Psoas muscle (tissue), 7 donors: ENCODE measurements at regions not wholly inside any gene's neighbourhood (a gene's known extent, or its start where the extent isn't known, plus 50 kb on each side); places are given as distances from the start of the nearest gene placed in this dataset.

Source experiments
- ATAC-seq, 4 donors: fragments of 200-7000 bp; cut with Tn5 transposase; one replicate each; pipeline ENCODE4 v1.9.1; 2020; ENCODE audit warnings: moderate library complexity in 3 of 4, mild to moderate bottlenecking in 2 of 4
- DNase-seq, 2 donors: peaks; one replicate each; pipeline ENCODE4 v3.0.0-alpha.2; 2020
- H3K27ac ChIP-seq: fragments of 200-600 bp; one replicate; pipeline ENCODE4 v1.8.0; 2022
- H3K27me3 ChIP-seq, 3 donors: fragments of 200-600 bp in 1 of 3; one replicate each; pipeline versions ENCODE4 v1.6.1 to v1.8.0; 2013 to 2022; ENCODE audit warnings: low read length in 2 of 3, mild to moderate bottlenecking in 2 of 3, moderate library complexity in 1 of 3; ENCODE audit not compliant: insufficient read depth in 3 of 3
- H3K36me3 ChIP-seq, 2 donors: fragments of 200-600 bp in 1 of 2; one replicate each; pipeline versions ENCODE4 v1.6.1 to v1.8.0; 2013 to 2022; ENCODE audit warnings: low read depth in 1 of 2, mild to moderate bottlenecking in 1 of 2, moderate library complexity in 1 of 2; ENCODE audit not compliant: insufficient read depth in 1 of 2
- H3K4me1 ChIP-seq: fragments of 200-600 bp; one replicate; pipeline ENCODE4 v1.8.0; 2022
- H3K4me3 ChIP-seq: fragments of 200-600 bp; one replicate; pipeline ENCODE4 v1.8.0; 2022; ENCODE audit warnings: mild to moderate bottlenecking
- H3K9me3 ChIP-seq: fragments of 200-600 bp; one replicate; pipeline ENCODE4 v1.8.0; 2022
- CTCF ChIP-seq: fragments of 200-600 bp; IDR thresholded peaks from one replicate; pipeline ENCODE4 v1.8.0; 2022; ENCODE audit warnings: antibody characterized with exemption
- WGBS, 3 donors: extraction: QIAGEN DNeasy Blood & Tissue Kit; methylation state at CpG; one replicate each; pipeline versions ENCODE4 v1.1.6 to v1.1.7; 2013; 5-methylcytosine and 5-hydroxymethylcytosine counted together
- intact Hi-C, 2 donors: fragments of 100-400 bp; cut with DNase I; formaldehyde crosslinking; loops; one replicate each; pipeline versions ENCODE4 v1.11.0 to v1.14.2; 2022
- donor health status: healthy with polysubstance abuse.
- donor health status: DM: no; HTN: no; CAD: no; lungs with moderate emphysema.
- donor health status: Bipolar disorder and iron deficiency.
- donor health status: healthy.
- donor health status: DM: yes; HTN: yes; CAD: no.
- donor health status: DM: no; HTN: no; CAD: no.
- donor health status: DM: yes; HTN: yes; CAD: no.

- Histone ChIP-seq H3K27me3 (no peaks in the 10 kb centered on the region), H3K9me3 (no peaks in the 10 kb centered on the region), H3K4me3 (no peak overlapping the region), H3K36me3 (no peaks in the 10 kb centered on the region), H3K4me1 (no peaks in the 10 kb centered on the region), H3K27ac (no peak overlapping the region)
- TF ChIP-seq CTCF, result no peak
- intact Hi-C loops, result no loop called here
- ATAC-seq (no peak), DNase-seq (no peak)
- 86 to 93% (median 87%) methylated on average over 3 of the region's 3 CpGs for WGBS, 3 donors
Measured at GRCh38 chr9:18195223-18195622, 278.7 kb upstream of the ADAMTSL1 start.

GRCh38 chr9:18202924-18203323 lies 271.0 kb upstream of the ADAMTSL1 start:
- TF ChIP-seq CTCF, result no peak
- 79 to 82% (median 79%) methylated on average over 4 of the region's 4 CpGs for WGBS, 3 donors
- Histone ChIP-seq H3K9me3 (no peaks in the 10 kb centered on the region), H3K27ac (no peak overlapping the region), H3K4me3 (no peak overlapping the region), H3K27me3 (no peaks in the 10 kb centered on the region), H3K4me1 (no peaks in the 10 kb centered on the region), H3K36me3 (no peaks in the 10 kb centered on the region)
- intact Hi-C loops, result no loop called here
- ATAC-seq, result no peak
- no peak for DNase-seq

- intact Hi-C loops, result no loop called here
Measured at GRCh38 chr9:18207735-18208134, 266.2 kb upstream of the ADAMTSL1 start.

GRCh38 chr9:18208166-18209059 lies 265.5 kb upstream of the ADAMTSL1 start:
- no peak for TF ChIP-seq CTCF
- Histone ChIP-seq H3K4me3 (no peak overlapping the region), H3K27ac (no peak overlapping the region), H3K4me1 (no peaks in the 10 kb centered on the region), H3K27me3 (no peaks in the 10 kb centered on the region), H3K9me3 (no peaks in the 10 kb centered on the region), H3K36me3 (no peaks in the 10 kb centered on the region)
- intact Hi-C loops, result no loop called here
- WGBS, 3 donors, result 32 to 35% (median 34%) methylated on average over 3 of the region's 3 CpGs
- ATAC-seq (no peak), DNase-seq (peak in 1 of 2 donors; percentile 12)

More at GRCh38 chr9:18207735-18208134, 266.2 kb upstream of the ADAMTSL1 start:
- H3K27ac ChIP-seq, result no peak overlapping the region
- DNase-seq, result no peak
- no peak overlapping the region for H3K4me3 ChIP-seq
- 84 to 88% (median 85%) methylated on average over 3 of the region's 3 CpGs for WGBS, 3 donors
- no peak for TF ChIP-seq CTCF
- H3K4me1 ChIP-seq, result no peaks in the 10 kb centered on the region
- no peaks in the 10 kb centered on the region for H3K27me3 ChIP-seq
- no peaks in the 10 kb centered on the region for H3K36me3 ChIP-seq
- no peaks in the 10 kb centered on the region for H3K9me3 ChIP-seq
- no peak for ATAC-seq
